IMR-90 (cell line): ENCODE measurements at regions not wholly inside any gene's neighbourhood (a gene's known extent, or its start where the extent isn't known, plus 50 kb on each side); places are given as distances from the start of the nearest gene placed in this dataset.

Experiments
- ATAC-seq: fragments of 200-7000 bp; cut with Tn5 transposase; 2 replicates; pipeline ENCODE4 v1.9.1; 2020; ENCODE audit warnings: low read depth, mild to moderate bottlenecking, moderate library complexity
- BruUV-seq: library from RNA; stranded (reverse); fragments of 400-500 nt; replicated peaks from 2 replicates; lab custom pipeline; 2021; lab: Mats Ljungman, UMichigan
- CTCF ChIA-PET: fragments of 300-600 bp; formaldehyde crosslinking; extraction: SDS; loops from one replicate; lab custom pipeline; 2021; ENCODE audit warnings: antibody characterized with exemption; lab: Yijun Ruan, JAX
- POLR2A ChIA-PET: fragments of 300-600 bp; sonication (Branson Sonifier 250); formaldehyde crosslinking; loops from one replicate; lab custom pipeline; 2022; ENCODE audit warnings: antibody characterized with exemption; ENCODE audit not compliant: unreplicated experiment; lab: Charles Lee
- DNase-seq: peaks from one replicate; pipeline ENCODE4 v3.0.0; 2013
- H2AFZ ChIP-seq: replicated peaks from 2 replicates; pipeline ENCODE3; 2013; ENCODE audit warnings: low read length, mild to moderate bottlenecking; ENCODE audit not compliant: poor library complexity
- H2AK5ac ChIP-seq: 2 replicates; pipeline ENCODE4 v1.6.1; 2013; ENCODE audit warnings: low read depth, low read length, inconsistent platforms
- H2AK9ac ChIP-seq: replicated peaks from 2 replicates; pipeline ENCODE3; 2013; ENCODE audit warnings: mild to moderate bottlenecking, low read depth, low read length, moderate library complexity; ENCODE audit not compliant: poor library complexity
- H2BK120ac ChIP-seq: 2 replicates; pipeline ENCODE4 v1.6.1; 2013; ENCODE audit warnings: low read depth, low read length, inconsistent platforms
- H2BK15ac ChIP-seq: 3 replicates; pipeline ENCODE4 v1.6.1; 2013; ENCODE audit warnings: low read depth, low read length, inconsistent platforms
- H2BK20ac ChIP-seq: 2 replicates; pipeline ENCODE4 v1.6.1; 2013; ENCODE audit warnings: low read depth, mild to moderate bottlenecking, inconsistent platforms, low read length, moderate library complexity
- H2BK5ac ChIP-seq: 2 replicates; pipeline ENCODE4 v1.6.1; 2013; ENCODE audit warnings: mild to moderate bottlenecking, low read depth, low read length, inconsistent platforms; ENCODE audit not compliant: poor library complexity, severe bottlenecking
- H3K14ac ChIP-seq: replicated peaks from 2 replicates; pipeline ENCODE4 v1.6.1; 2013; ENCODE audit warnings: low read depth, low read length, inconsistent platforms
- H3K18ac ChIP-seq: 2 replicates; pipeline ENCODE4 v1.6.1; 2013; ENCODE audit warnings: low read depth, low read length, control low read depth
- H3K23ac ChIP-seq: 2 replicates; pipeline ENCODE4 v1.6.1; 2013; ENCODE audit warnings: low read depth, low read length, inconsistent platforms
- H3K27ac ChIP-seq: 2 replicates; pipeline ENCODE4 v1.5.1; 2013; ENCODE audit warnings: mild to moderate bottlenecking, control low read depth, low read length; ENCODE audit not compliant: insufficient read depth
- H3K27me3 ChIP-seq: 2 replicates; pipeline ENCODE4 v1.6.1; 2013; ENCODE audit warnings: low read length; ENCODE audit not compliant: control insufficient read depth, insufficient read depth
- H3K36me3 ChIP-seq: 2 replicates; pipeline ENCODE4 v1.6.1; 2013; ENCODE audit warnings: low read length, mixed read lengths; ENCODE audit not compliant: control insufficient read depth, insufficient read depth
- H3K4ac ChIP-seq: 2 replicates; pipeline ENCODE4 v1.6.1; 2013; ENCODE audit warnings: low read depth, low read length, inconsistent platforms
- H3K4me1 ChIP-seq: 2 replicates; pipeline ENCODE4 v1.6.1; 2013; ENCODE audit warnings: low read length, mixed read lengths; ENCODE audit not compliant: control insufficient read depth, insufficient read depth
- H3K4me2 ChIP-seq: 2 replicates; pipeline ENCODE4 v1.6.1; 2013; ENCODE audit warnings: low read depth, mild to moderate bottlenecking, control low read depth, low read length, moderate library complexity
- H3K4me3 ChIP-seq: 2 replicates; pipeline ENCODE4 v1.5.1; 2013; ENCODE audit warnings: low read depth, mild to moderate bottlenecking, control low read depth, low read length, moderate library complexity; ENCODE audit not compliant: insufficient read depth
- H3K56ac ChIP-seq: 2 replicates; pipeline ENCODE4 v1.6.1; 2013; ENCODE audit warnings: low read length, inconsistent platforms; ENCODE audit not compliant: insufficient read depth; ENCODE audit errors: extremely low read depth
- H3K79me1 ChIP-seq, 2 experiments: 2 replicates each; pipeline ENCODE4 v1.6.1; 2013; ENCODE audit warnings: low read length in 2 of 2, inconsistent platforms in 1 of 2, low read depth in 1 of 2
- H3K9ac ChIP-seq: 2 replicates; pipeline ENCODE4 v1.6.1; 2013; ENCODE audit warnings: low read depth, low read length, control low read depth
- H3K9me1 ChIP-seq: 2 replicates; pipeline ENCODE4 v1.6.1; 2013; ENCODE audit warnings: low read length, inconsistent platforms; ENCODE audit not compliant: insufficient read depth
- H3K9me3 ChIP-seq: 2 replicates; pipeline ENCODE4 v1.6.1; 2013; ENCODE audit warnings: low read length; ENCODE audit not compliant: control insufficient read depth, insufficient read depth
- H4K20me1 ChIP-seq: 2 replicates; pipeline ENCODE4 v1.6.1; 2013; ENCODE audit warnings: low read length, inconsistent platforms; ENCODE audit not compliant: insufficient read depth
- H4K5ac ChIP-seq: 2 replicates; pipeline ENCODE4 v1.6.1; 2013; ENCODE audit warnings: mild to moderate bottlenecking, low read depth, low read length, control low read depth
- H4K8ac ChIP-seq, 2 experiments: 2 replicates each; pipeline ENCODE4 v1.6.1; 2013; ENCODE audit warnings: low read depth in 2 of 2, low read length in 2 of 2, control low read depth in 1 of 2, inconsistent platforms in 1 of 2
- H4K91ac ChIP-seq: 2 replicates; pipeline ENCODE4 v1.6.1; 2013; ENCODE audit warnings: low read depth, low read length, inconsistent platforms; ENCODE audit not compliant: insufficient read depth
- BHLHE40 ChIP-seq: fragments of 150-350 bp; IDR thresholded peaks from 2 replicates; pipeline ENCODE4 v1.6.1; 2016; ENCODE audit warnings: mild to moderate bottlenecking, low read depth, low read length
- CEBPB ChIP-seq: IDR thresholded peaks from 2 replicates; pipeline ENCODE4 v1.6.1; 2012; ENCODE audit warnings: low read depth, low read length, improper control_type of control experiment
- CTCF ChIP-seq: conservative IDR thresholded peaks from 2 replicates; pipeline ENCODE4 v1.5.1; 2012; ENCODE audit warnings: mild to moderate bottlenecking, low read depth, low read length, improper control_type of control experiment
- MAFK ChIP-seq: IDR thresholded peaks from 2 replicates; pipeline ENCODE4 v1.6.1; 2012; ENCODE audit warnings: low read depth, low read length, improper control_type of control experiment
- NFE2L2 ChIP-seq: fragments of 150-350 bp; IDR thresholded peaks from 2 replicates; pipeline ENCODE4 v1.6.1; 2016; ENCODE audit warnings: low read depth, mild to moderate bottlenecking, low read length
- POLR2A ChIP-seq: IDR thresholded peaks from 2 replicates; pipeline ENCODE4 v1.6.1; 2012; ENCODE audit warnings: mild to moderate bottlenecking, low read depth, low read length
- RFX5 ChIP-seq: IDR thresholded peaks from 2 replicates; pipeline ENCODE4 v1.8.0; 2012; ENCODE audit warnings: low read depth, mild to moderate bottlenecking, low read length, moderate library complexity
- SMC3 ChIP-seq: fragments of 150-350 bp; IDR thresholded peaks from 2 replicates; pipeline ENCODE4 v1.6.1; 2016; ENCODE audit warnings: low read depth, mild to moderate bottlenecking, antibody characterized with exemption, low read length, moderate library complexity
- WGBS, 2 experiments: methylation state at CpG; one replicate each; pipeline versions ENCODE4 v1.1.5 to v1.1.7; 2013; ENCODE audit warnings: missing lambda C conversion rate in 2 of 2; ENCODE audit not compliant: insufficient read length in 1 of 2; ENCODE audit errors: extremely low coverage in 2 of 2; 5-methylcytosine and 5-hydroxymethylcytosine counted together
- dilution Hi-C: fragments of 300-500 bp; cut with HindIII; formaldehyde crosslinking; loops from one replicate; pipeline ENCODE4 v1.14.3; 2018; ENCODE audit warnings: low sequenced_read_pairs; ENCODE audit not compliant: unreplicated experiment
- in situ Hi-C: fragments of 300-500 bp; cut with MboI; formaldehyde crosslinking; loops from 3 replicates; pipeline ENCODE4 v1.14.3; 2019; ENCODE audit warnings: low sequenced_read_pairs, inconsistent platforms, mixed read lengths
- intact Hi-C: fragments of 100-400 bp; cut with micrococcal nuclease; formaldehyde crosslinking; loops from 2 replicates; pipeline ENCODE4 v1.10.0; 2022
- TF ChIP-seq, protein P1 (sequence below): fragments of 150-350 bp; IDR thresholded peaks from 2 replicates; pipeline ENCODE4 v1.6.1; 2016; ENCODE audit warnings: low read depth, mild to moderate bottlenecking, low read length, moderate library complexity, borderline replicate concordance

- peaks cover 3% of the 10 kb centered on the region; the same call in 1 of the 2 replicates for H3K9me3 ChIP-seq
- BruUV-seq = no TSS peak
- no peaks in the 10 kb centered on the region for H3K4me1 ChIP-seq
- no peaks in the 10 kb centered on the region for H3K27me3 ChIP-seq
- no peak overlapping the region for H3K4me2 ChIP-seq
- no peak overlapping the region for H2BK5ac ChIP-seq
- no peaks in the 10 kb centered on the region for H3K79me1 ChIP-seq
- H2AK5ac ChIP-seq = no peak overlapping the region
- no peak overlapping the region for H3K18ac ChIP-seq
- no peak overlapping the region for H3K56ac ChIP-seq
- no peaks in the 10 kb centered on the region for H4K20me1 ChIP-seq
- no peak overlapping the region for H3K4ac ChIP-seq
- H3K23ac ChIP-seq = no peak overlapping the region
- TF ChIP-seq SMC3 = no peak
- TF ChIP-seq BHLHE40 = no peak
- no peak for TF ChIP-seq POLR2A
- TF ChIP-seq, protein P1, sequence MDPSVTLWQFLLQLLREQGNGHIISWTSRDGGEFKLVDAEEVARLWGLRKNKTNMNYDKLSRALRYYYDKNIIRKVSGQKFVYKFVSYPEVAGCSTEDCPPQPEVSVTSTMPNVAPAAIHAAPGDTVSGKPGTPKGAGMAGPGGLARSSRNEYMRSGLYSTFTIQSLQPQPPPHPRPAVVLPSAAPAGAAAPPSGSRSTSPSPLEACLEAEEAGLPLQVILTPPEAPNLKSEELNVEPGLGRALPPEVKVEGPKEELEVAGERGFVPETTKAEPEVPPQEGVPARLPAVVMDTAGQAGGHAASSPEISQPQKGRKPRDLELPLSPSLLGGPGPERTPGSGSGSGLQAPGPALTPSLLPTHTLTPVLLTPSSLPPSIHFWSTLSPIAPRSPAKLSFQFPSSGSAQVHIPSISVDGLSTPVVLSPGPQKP = no peak
- TF ChIP-seq CTCF = no peak
- TF ChIP-seq NFE2L2 = no peak
- TF ChIP-seq RFX5 = no peak
- no peak for TF ChIP-seq MAFK
- no peak for TF ChIP-seq CEBPB
- no peak overlapping the region for H4K8ac ChIP-seq
- no peak overlapping the region for H2AK9ac ChIP-seq
- intact Hi-C loops (no loop called here), in situ Hi-C loops (no loop called here), dilution Hi-C loops (no loop called here)
- H3K27ac ChIP-seq = no peak overlapping the region
- H3K4me3 ChIP-seq = no peak overlapping the region
- no peak overlapping the region for H2BK15ac ChIP-seq
- ATAC-seq (no peak), DNase-seq (no peak)
- no CpG with 5 or more reads among the region's 4 CpGs for WGBS, 2 experiments
- no peak overlapping the region for H4K91ac ChIP-seq
- no peak overlapping the region for H3K14ac ChIP-seq
- ChIA-PET CTCF (no interaction called here), POLR2A (no interaction called here)
- H2BK120ac ChIP-seq = no peak overlapping the region
- H3K36me3 ChIP-seq = no peaks in the 10 kb centered on the region
- H3K9me1 ChIP-seq = no peaks in the 10 kb centered on the region
- H2BK20ac ChIP-seq = no peak overlapping the region
- no peak overlapping the region for H2AFZ ChIP-seq
- no peak overlapping the region for H3K9ac ChIP-seq
- H4K5ac ChIP-seq = no peak overlapping the region
Measured at GRCh38 chr6:8352966-8353340, 82.4 kb downstream of the SLC35B3 start.
